ENCODE measurements at regions not wholly inside any gene's neighbourhood (a gene's known extent, or its start where the extent isn't known, plus 50 kb on each side); places are given as distances from the start of the nearest gene placed in this dataset.

- DNase-seq (ENCODE audit: low read depth in 2 of 2), result peak; percentile 3 to 4
Observed at GRCh38 chr13:64327505-64328194, 2902.5 kb downstream of the PCDH9 start.

GRCh38 chr13:64314331-64314730 lies 2898.7 kb upstream of the PCDH20 start:
- peak; percentile 69 to 71 for DNase-seq (ENCODE audit: low read depth in 2 of 2)

GRCh38 chr13:64311948-64312347 lies 2896.3 kb upstream of the PCDH20 start:
- no peak for DNase-seq (ENCODE audit: low read depth in 2 of 2)

- no peak for DNase-seq (ENCODE audit: low read depth in 2 of 2)
Observed at GRCh38 chr13:64311112-64311511, 2895.5 kb upstream of the PCDH20 start.

- peak in 1 of 2 experiments; percentile 6 for DNase-seq (ENCODE audit: low read depth in 2 of 2)
Observed at GRCh38 chr13:64305246-64305645, 2889.6 kb upstream of the PCDH20 start.

GRCh38 chr13:64300239-64300638 lies 2884.6 kb upstream of the PCDH20 start:
- no peak for DNase-seq (ENCODE audit: low read depth in 2 of 2)

- DNase-seq (ENCODE audit: low read depth in 2 of 2), result no peak
Observed at GRCh38 chr13:64293923-64294322, 2878.3 kb upstream of the PCDH20 start.

- no peak for DNase-seq (ENCODE audit: low read depth in 2 of 2)
Observed at GRCh38 chr13:64289702-64290101, 2874.1 kb upstream of the PCDH20 start.

GRCh38 chr13:64283926-64284325 lies 2868.3 kb upstream of the PCDH20 start:
- DNase-seq (ENCODE audit: low read depth in 2 of 2), result no peak

GRCh38 chr13:64278493-64278892 lies 2862.8 kb upstream of the PCDH20 start:
- DNase-seq (ENCODE audit: low read depth in 2 of 2), result peak; percentile 39 to 44

- DNase-seq (ENCODE audit: low read depth in 2 of 2), result no peak
Observed at GRCh38 chr13:64277097-64277496, 2861.4 kb upstream of the PCDH20 start.

GRCh38 chr13:64276232-64276631 lies 2860.6 kb upstream of the PCDH20 start:
- DNase-seq (ENCODE audit: low read depth in 2 of 2), result no peak

GRCh38 chr13:64274481-64275217 lies 2859.0 kb upstream of the PCDH20 start:
- DNase-seq (ENCODE audit: low read depth in 2 of 2), result no peak

GRCh38 chr13:64273780-64274179 lies 2858.1 kb upstream of the PCDH20 start:
- DNase-seq (ENCODE audit: low read depth in 2 of 2), result no peak

GRCh38 chr13:64272681-64273080 lies 2857.0 kb upstream of the PCDH20 start:
- no peak for DNase-seq (ENCODE audit: low read depth in 2 of 2)

- DNase-seq (ENCODE audit: low read depth in 2 of 2), result no peak
Observed at GRCh38 chr13:64266024-64266423, 2850.4 kb upstream of the PCDH20 start.

GRCh38 chr13:64263285-64263684 lies 2847.6 kb upstream of the PCDH20 start:
- no peak for DNase-seq (ENCODE audit: low read depth in 2 of 2)

- DNase-seq (ENCODE audit: low read depth in 2 of 2), result no peak
Observed at GRCh38 chr13:64256751-64257150, 2841.1 kb upstream of the PCDH20 start.

GRCh38 chr13:64255988-64256387 lies 2840.3 kb upstream of the PCDH20 start:
- no peak for DNase-seq (ENCODE audit: low read depth in 2 of 2)

- DNase-seq (ENCODE audit: low read depth in 2 of 2), result peak; percentile 55 to 56
Observed at GRCh38 chr13:64248371-64249065, 2832.9 kb upstream of the PCDH20 start.

GRCh38 chr13:64239372-64239771 lies 2823.7 kb upstream of the PCDH20 start:
- peak; percentile 69 to 74 for DNase-seq (ENCODE audit: low read depth in 2 of 2)

- DNase-seq (ENCODE audit: low read depth in 2 of 2), result peak; percentile 69 to 70
Observed at GRCh38 chr13:64234255-64234654, 2818.6 kb upstream of the PCDH20 start.

- DNase-seq (ENCODE audit: low read depth in 2 of 2), result no peak
Observed at GRCh38 chr13:64223016-64223415, 2807.4 kb upstream of the PCDH20 start.

Data from fibroblast of skin of left quadriceps (primary cell).